MCF 10A (cell line): ENCODE measurements at regions not wholly inside any gene's neighbourhood (a gene's known extent, or its start where the extent isn't known, plus 50 kb on each side); places are given as distances from the start of the nearest gene placed in this dataset.

Source experiments
- BruUV-seq: library from RNA; stranded (reverse); fragments of 400-500 nt; replicated peaks from 2 replicates; lab custom pipeline; 2021; lab: Mats Ljungman, UMichigan
- CTCF ChIA-PET: fragments of 300-600 bp; sonication (Branson Sonifier 250); formaldehyde crosslinking; extraction: SDS; loops from one replicate; lab custom pipeline; 2021; ENCODE audit warnings: antibody characterized with exemption, inconsistent platforms; lab: Yijun Ruan, JAX
- POLR2A ChIA-PET: fragments of 300-600, 350-650 bp; sonication (Branson Sonifier 250); formaldehyde crosslinking; extraction: SDS; loops from one replicate; lab custom pipeline; 2020; ENCODE audit warnings: antibody characterized with exemption, inconsistent platforms; lab: Yijun Ruan, JAX
- DNase-seq: peaks from one replicate; pipeline ENCODE4 v3.0.0-alpha.2; 2018; ENCODE audit not compliant: unreplicated experiment
- H3K27ac Mint-ChIP-seq: one replicate; pipeline ENCODE4 v1.8.0; 2022; ENCODE audit warnings: mild to moderate bottlenecking, low read depth, mixed read lengths; ENCODE audit not compliant: unreplicated experiment
- H3K27me3 Mint-ChIP-seq: one replicate; pipeline ENCODE4 v1.8.0; 2022; ENCODE audit warnings: mixed read lengths; ENCODE audit not compliant: insufficient read depth, unreplicated experiment
- H3K36me3 Mint-ChIP-seq: one replicate; pipeline ENCODE4 v1.8.0; 2022; ENCODE audit warnings: mild to moderate bottlenecking, moderate library complexity, mixed read lengths; ENCODE audit not compliant: insufficient read depth, unreplicated experiment
- H3K4me1 Mint-ChIP-seq: one replicate; pipeline ENCODE4 v1.8.0; 2022; ENCODE audit warnings: mixed read lengths; ENCODE audit not compliant: insufficient read depth, unreplicated experiment
- H3K4me3 Mint-ChIP-seq: one replicate; pipeline ENCODE4 v1.8.0; 2022; ENCODE audit warnings: mild to moderate bottlenecking, moderate library complexity, mixed read lengths; ENCODE audit not compliant: unreplicated experiment
- H3K9me3 Mint-ChIP-seq: one replicate; pipeline ENCODE4 v1.8.0; 2022; ENCODE audit warnings: mixed read lengths; ENCODE audit not compliant: unreplicated experiment
- intact Hi-C: fragments of 100-400 bp; cut with micrococcal nuclease; formaldehyde crosslinking; loops from 2 replicates; pipeline ENCODE4 v1.14.1; 2022
- TF ChIP-seq, protein P1 (sequence below): fragments of 200-600 bp; IDR thresholded peaks from one replicate; pipeline ENCODE4 v1.8.0; 2022; ENCODE audit warnings: antibody characterized with exemption, mild to moderate bottlenecking; ENCODE audit not compliant: unreplicated experiment

DNA sequence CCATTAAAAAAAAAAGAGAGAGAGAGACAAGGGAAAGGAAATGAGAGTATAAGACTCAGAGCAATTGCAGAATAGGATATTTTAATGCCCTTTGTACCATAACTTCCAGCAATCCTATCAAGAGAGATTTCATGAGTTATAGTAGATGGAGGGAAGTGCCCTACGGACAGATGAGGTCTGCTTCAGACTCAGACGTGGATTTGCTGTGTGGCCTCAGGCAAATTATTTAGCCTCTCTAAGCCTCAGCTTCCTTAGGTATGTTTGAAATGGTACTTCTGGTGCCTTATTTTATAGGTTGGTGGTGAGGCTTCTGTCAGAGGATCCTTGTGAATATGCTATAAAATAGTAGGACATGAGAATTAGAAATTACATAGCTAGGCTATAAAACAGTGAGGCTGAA lies 448.2 kb downstream of the EDEM1 start:
- no peaks in the 10 kb centered on the region for H3K9me3 Mint-ChIP-seq
- H3K4me3 Mint-ChIP-seq = no peak overlapping the region
- ChIA-PET CTCF (no interaction called here), POLR2A (interaction anchor here (0.6 kb wide), 1 partner anchor 8 kb away, joined by 4 read pairs; no protein-coding TSS in a partner anchor)
- intact Hi-C loops = no loop called here
- DNase-seq = no peak
- H3K27ac Mint-ChIP-seq = no peak overlapping the region
- TF ChIP-seq, protein P1, sequence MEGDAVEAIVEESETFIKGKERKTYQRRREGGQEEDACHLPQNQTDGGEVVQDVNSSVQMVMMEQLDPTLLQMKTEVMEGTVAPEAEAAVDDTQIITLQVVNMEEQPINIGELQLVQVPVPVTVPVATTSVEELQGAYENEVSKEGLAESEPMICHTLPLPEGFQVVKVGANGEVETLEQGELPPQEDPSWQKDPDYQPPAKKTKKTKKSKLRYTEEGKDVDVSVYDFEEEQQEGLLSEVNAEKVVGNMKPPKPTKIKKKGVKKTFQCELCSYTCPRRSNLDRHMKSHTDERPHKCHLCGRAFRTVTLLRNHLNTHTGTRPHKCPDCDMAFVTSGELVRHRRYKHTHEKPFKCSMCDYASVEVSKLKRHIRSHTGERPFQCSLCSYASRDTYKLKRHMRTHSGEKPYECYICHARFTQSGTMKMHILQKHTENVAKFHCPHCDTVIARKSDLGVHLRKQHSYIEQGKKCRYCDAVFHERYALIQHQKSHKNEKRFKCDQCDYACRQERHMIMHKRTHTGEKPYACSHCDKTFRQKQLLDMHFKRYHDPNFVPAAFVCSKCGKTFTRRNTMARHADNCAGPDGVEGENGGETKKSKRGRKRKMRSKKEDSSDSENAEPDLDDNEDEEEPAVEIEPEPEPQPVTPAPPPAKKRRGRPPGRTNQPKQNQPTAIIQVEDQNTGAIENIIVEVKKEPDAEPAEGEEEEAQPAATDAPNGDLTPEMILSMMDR = no peak
- no TSS peak for BruUV-seq
- no peaks in the 10 kb centered on the region for H3K27me3 Mint-ChIP-seq
- H3K36me3 Mint-ChIP-seq = no peaks in the 10 kb centered on the region
- H3K4me1 Mint-ChIP-seq = no peaks in the 10 kb centered on the region

DNA sequence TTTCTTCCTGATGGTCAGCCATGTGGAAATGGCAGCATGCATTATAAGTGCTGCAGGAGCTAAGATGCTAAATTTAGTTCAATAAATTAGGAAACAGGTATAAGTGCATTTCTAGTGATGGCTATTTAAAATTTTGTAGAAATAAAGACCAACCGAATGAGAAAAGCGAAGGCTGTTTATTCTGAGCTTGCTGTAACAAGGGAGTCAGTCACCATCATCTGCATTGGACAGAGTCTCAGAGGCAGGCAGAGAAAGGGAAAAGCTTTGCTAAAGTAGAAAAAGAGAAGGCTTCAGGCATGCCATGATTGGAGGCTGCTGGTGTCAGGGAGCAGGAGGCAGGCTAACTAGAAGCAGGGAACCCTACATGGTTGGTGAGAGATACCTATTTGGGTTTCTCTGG lies 451.0 kb downstream of the EDEM1 start:
- Mint-ChIP-seq H3K9me3 (no peaks in the 10 kb centered on the region), H3K27ac (no peak overlapping the region), H3K36me3 (no peaks in the 10 kb centered on the region), H3K27me3 (no peaks in the 10 kb centered on the region), H3K4me3 (no peak overlapping the region), H3K4me1 (no peaks in the 10 kb centered on the region)
- no TSS peak for BruUV-seq
- ChIA-PET POLR2A (no interaction called here), CTCF (no interaction called here)
- TF ChIP-seq, protein P1 = no peak
- intact Hi-C loops = no loop called here
- no peak for DNase-seq

DNA sequence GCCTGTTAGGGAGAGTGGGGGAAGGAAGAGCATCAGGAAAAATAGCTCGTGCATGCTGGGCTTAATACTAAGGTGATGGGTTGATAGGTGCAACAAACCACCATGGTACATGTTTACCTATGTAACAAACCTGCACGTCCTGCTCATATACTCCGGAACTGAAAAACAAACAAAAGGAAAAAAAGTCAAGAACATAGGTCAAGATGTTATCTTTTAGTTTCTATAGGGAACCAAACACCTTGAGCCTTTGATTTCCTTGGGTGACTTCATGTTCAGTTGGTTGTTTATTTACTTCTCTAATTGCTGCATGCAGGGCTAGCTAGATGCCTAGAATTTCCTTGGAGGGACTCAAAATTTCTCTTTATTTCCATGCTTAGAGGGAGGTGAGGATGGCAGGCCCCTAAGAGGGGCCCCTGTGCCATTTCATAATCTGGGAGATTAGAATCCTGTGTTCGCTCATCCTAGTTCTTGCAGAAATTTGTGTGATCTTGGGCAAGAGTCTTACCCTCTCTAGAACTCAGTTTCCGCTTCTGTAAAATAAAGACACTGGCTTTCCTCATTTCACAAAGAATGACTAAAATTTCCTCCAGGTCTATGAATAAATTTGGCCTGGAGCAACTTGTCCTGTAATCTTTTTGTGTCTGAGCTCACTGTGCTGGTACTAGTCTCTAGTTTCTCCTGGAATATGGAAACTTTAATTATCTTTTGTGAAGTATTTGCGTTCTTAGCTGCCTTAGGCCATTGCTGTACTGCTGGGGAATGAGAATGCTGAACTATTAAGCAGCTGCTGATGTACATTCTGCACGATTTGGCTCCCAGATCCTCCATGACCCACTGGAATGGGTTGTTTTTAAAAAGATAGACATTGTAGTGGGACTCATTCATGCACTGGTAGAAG lies 457.5 kb downstream of the EDEM1 start:
- BruUV-seq = no TSS peak
- Mint-ChIP-seq H3K27me3 (peaks cover 11% of the 10 kb centered on the region), H3K4me3 (no peak overlapping the region), H3K36me3 (peaks cover 11% of the 10 kb centered on the region), H3K9me3 (no peaks in the 10 kb centered on the region), H3K4me1 (no peaks in the 10 kb centered on the region), H3K27ac (no peak overlapping the region)
- POLR2A ChIA-PET = no interaction called here
- DNase-seq = no peak
- intact Hi-C loops = no loop called here
- CTCF ChIA-PET = no interaction called here
- TF ChIP-seq, protein P1 = no peak

DNA sequence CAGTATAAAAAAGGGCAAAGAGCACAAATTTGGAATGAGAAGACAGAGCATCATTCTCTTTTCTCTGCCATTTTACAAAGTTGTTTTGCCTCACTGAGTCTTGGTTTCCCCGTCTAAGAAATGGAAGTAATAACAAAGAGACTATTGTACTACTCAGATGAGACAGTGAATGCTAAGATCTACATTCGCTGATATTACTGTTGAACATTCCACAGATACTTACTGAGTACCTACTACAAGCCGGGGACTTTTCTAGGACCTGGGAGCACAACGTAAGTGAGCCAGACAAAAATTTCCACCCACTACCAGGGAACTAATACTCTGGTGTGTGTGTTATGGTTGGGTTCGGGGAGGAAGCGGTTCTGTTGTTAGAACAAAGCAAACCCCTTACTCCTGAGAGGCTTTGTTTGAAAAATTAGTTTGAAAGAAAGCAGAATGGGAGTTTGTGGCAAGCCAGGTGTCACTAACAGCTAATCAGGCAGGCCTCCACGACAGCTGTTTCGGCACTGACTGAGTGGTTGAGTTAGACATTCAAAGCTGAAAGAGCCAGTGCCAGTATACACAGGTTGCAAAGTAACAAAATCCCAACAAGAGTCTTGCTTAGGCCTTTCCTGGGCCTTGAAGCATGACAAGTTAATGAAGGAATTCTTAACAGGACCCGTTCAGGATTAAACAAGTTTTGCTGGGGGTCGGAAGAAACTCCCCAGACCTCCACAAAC lies 458.3 kb downstream of the EDEM1 start:
- POLR2A ChIA-PET = no interaction called here
- intact Hi-C loops = no loop called here

More for the DNA sequence above, 458.3 kb downstream of the EDEM1 start:
- Mint-ChIP-seq H3K9me3 (no peaks in the 10 kb centered on the region), H3K27me3 (peaks cover 11% of the 10 kb centered on the region), H3K4me3 (no peak overlapping the region), H3K36me3 (peaks cover 11% of the 10 kb centered on the region), H3K4me1 (no peaks in the 10 kb centered on the region), H3K27ac (no peak overlapping the region)
- TF ChIP-seq, protein P1 = no peak
- CTCF ChIA-PET = interaction anchor here (0.6 kb wide), 1 partner anchor 25 kb away, joined by 3 read pairs; no protein-coding TSS in a partner anchor
- DNase-seq = no peak
- BruUV-seq = no TSS peak
